Lower leg skin (tissue), 4 donors: ENCODE measurements at regions not wholly inside any gene's neighbourhood (a gene's known extent, or its start where the extent isn't known, plus 50 kb on each side); places are given as distances from the start of the nearest gene placed in this dataset.

Source experiments
- DNase-seq, 2 donors: peaks; one replicate each; pipeline ENCODE4 v3.0.0-alpha.2; 2019; ENCODE audit warnings: low spot score in 2 of 2
- H3K4me3 ChIP-seq: fragments of 200-600 bp; sonication (generic); 2 replicates; pipeline ENCODE4 v1.5.1; 2017; ENCODE audit warnings: mild to moderate bottlenecking, low read depth; ENCODE audit not compliant: poor library complexity, severe bottlenecking
- POLR2A ChIP-seq, 2 donors: fragments of 450-650 bp; IDR thresholded peaks; one replicate each; pipeline ENCODE4 v1.6.1; 2016 to 2017; ENCODE audit warnings: antibody characterized with exemption in 2 of 2, mild to moderate bottlenecking in 1 of 2, moderate library complexity in 1 of 2
- WGBS, 2 donors: methylation state at CpG; one replicate each; pipeline ENCODE4 v1.1.5; 2018; 5-methylcytosine and 5-hydroxymethylcytosine counted together
- intact Hi-C: fragments of 100-400 bp; cut with DNase I; formaldehyde crosslinking; loops from one replicate; pipeline ENCODE4 v1.15.0; 2023; ENCODE audit warnings: low total_unique reads
- TF ChIP-seq, protein P1 (sequence below), 3 donors: fragments of 450-650 bp; IDR thresholded peaks; one replicate each; pipeline ENCODE4 v1.5.1; 2016; ENCODE audit warnings: antibody characterized with exemption in 3 of 3, mild to moderate bottlenecking in 3 of 3, moderate library complexity in 2 of 3

DNA sequence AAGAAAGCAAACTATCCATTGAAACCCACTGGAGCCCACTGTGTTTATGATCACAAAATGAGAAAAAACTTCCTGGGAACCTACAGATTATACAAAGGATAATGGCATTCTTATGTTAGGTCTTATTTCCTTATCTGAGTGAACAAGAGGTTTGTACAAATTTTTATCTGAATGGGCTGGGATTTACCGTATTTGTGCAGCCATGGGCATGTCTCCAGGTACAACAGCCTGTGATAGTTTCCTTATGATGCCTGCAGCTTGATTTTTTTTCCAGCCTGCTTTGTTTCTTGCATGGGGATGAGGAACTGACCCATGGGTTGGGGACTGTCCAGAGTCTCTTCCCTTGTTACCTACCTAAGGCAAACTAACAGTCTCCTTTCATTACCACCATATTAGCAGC is 244.0 kb upstream of the RBMY1B start:
- H3K4me3 ChIP-seq, result no peak overlapping the region
- WGBS, 2 donors, result 88% methylated on average over 1 of the region's 1 CpG; no CpG with 5 or more reads in 1 of the 2 donors
- intact Hi-C loops, result no loop called here
- TF ChIP-seq POLR2A (IDR thresholded peaks at IDR 0.05), result no peak
- TF ChIP-seq, protein P1, sequence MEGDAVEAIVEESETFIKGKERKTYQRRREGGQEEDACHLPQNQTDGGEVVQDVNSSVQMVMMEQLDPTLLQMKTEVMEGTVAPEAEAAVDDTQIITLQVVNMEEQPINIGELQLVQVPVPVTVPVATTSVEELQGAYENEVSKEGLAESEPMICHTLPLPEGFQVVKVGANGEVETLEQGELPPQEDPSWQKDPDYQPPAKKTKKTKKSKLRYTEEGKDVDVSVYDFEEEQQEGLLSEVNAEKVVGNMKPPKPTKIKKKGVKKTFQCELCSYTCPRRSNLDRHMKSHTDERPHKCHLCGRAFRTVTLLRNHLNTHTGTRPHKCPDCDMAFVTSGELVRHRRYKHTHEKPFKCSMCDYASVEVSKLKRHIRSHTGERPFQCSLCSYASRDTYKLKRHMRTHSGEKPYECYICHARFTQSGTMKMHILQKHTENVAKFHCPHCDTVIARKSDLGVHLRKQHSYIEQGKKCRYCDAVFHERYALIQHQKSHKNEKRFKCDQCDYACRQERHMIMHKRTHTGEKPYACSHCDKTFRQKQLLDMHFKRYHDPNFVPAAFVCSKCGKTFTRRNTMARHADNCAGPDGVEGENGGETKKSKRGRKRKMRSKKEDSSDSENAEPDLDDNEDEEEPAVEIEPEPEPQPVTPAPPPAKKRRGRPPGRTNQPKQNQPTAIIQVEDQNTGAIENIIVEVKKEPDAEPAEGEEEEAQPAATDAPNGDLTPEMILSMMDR (IDR thresholded peaks at IDR 0.05), result no peak
- DNase-seq, result no peak

DNA sequence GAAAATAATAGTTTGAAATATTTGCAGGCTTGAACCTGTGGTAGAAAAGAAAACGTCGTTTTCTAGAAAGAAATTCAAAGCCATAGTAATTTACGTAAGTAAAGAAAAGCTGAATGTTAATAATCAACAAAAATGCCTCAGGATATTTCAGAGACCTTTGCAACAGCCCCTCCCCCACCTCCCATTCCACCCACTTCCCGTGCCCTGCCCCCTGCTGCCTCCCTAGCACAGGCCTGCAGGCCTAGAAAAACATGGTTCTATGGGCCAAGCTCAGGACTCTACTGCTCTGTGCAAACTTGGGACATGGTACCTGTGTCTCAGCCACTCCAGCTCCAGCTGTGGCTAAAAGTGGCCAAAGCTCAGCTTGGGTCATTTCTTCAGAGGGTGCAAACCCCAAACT is 223.4 kb upstream of the RBMY1B start:
- WGBS, 2 donors, result 69% methylated on average over 4 of the region's 4 CpGs; no CpG with 5 or more reads in 1 of the 2 donors
- TF ChIP-seq POLR2A (IDR thresholded peaks at IDR 0.05), result no peak
- TF ChIP-seq, protein P1 (IDR thresholded peaks at IDR 0.05), result no peak
- no peak for DNase-seq
- intact Hi-C loops, result no loop called here
- no peak overlapping the region for H3K4me3 ChIP-seq

DNA sequence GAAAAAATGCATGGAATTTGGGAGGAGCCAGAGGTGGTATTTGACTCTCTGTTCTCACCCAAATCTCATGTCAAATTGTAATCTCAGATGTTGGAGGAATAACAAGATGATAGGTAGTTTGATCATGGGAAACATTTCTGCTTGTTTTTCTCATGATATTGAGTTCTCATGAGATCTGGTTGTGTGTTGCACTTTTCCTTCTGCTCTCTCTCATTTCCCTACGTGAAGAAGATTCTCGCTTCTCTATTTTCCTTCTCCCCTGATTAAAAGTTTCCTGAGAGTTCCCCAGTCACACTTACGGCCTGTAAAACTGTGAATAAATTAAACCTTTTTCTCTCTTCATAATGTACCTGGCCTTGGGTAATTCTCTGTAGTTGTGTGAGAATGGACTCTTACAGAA is 222.2 kb upstream of the RBMY1B start:
- no peak for DNase-seq
- TF ChIP-seq, protein P1 (IDR thresholded peaks at IDR 0.05), result no peak
- TF ChIP-seq POLR2A (IDR thresholded peaks at IDR 0.05), result no peak
- 60% methylated on average over 3 of the region's 3 CpGs; no CpG with 5 or more reads in 1 of the 2 donors for WGBS, 2 donors
- H3K4me3 ChIP-seq, result no peak overlapping the region
- intact Hi-C loops, result no loop called here

DNA sequence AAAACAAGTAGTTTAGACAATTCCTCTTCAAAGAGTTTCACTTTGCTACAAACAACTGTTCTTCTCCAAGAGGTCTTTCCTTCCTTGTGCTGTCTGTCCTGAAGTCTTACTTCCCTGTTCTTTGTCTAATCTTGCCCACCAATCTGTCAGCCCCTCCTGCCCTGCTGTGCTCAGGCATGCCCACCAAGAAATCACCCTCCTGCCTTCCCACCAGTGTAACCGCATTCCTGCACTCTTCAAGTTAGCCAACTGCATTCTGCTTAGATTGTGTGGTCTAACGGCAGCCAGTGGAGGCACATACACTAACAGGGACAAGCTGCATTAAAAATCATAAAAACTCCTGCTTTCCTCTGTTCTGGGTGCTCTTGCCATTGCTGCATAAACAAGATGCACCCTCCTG is 215.9 kb upstream of the RBMY1B start:
- intact Hi-C loops, result no loop called here
- no peak for TF ChIP-seq POLR2A (IDR thresholded peaks at IDR 0.05)
- TF ChIP-seq, protein P1 (IDR thresholded peaks at IDR 0.05), result no peak
- no peak overlapping the region for H3K4me3 ChIP-seq
- no peak for DNase-seq
- 42% methylated on average over 2 of the region's 2 CpGs; no CpG with 5 or more reads in 1 of the 2 donors for WGBS, 2 donors

- TF ChIP-seq, protein P1 (IDR thresholded peaks at IDR 0.05), result no peak
- no peak for TF ChIP-seq POLR2A (IDR thresholded peaks at IDR 0.05)
- H3K4me3 ChIP-seq, result no peak overlapping the region
- no peak for DNase-seq
- WGBS, 2 donors, result 66% methylated on average over 6 of the region's 6 CpGs; no CpG with 5 or more reads in 1 of the 2 donors
- intact Hi-C loops, result no loop called here
These were observed 208.9 kb upstream of the RBMY1B start for GRCh38 chrY:21302278-21302677.

DNA sequence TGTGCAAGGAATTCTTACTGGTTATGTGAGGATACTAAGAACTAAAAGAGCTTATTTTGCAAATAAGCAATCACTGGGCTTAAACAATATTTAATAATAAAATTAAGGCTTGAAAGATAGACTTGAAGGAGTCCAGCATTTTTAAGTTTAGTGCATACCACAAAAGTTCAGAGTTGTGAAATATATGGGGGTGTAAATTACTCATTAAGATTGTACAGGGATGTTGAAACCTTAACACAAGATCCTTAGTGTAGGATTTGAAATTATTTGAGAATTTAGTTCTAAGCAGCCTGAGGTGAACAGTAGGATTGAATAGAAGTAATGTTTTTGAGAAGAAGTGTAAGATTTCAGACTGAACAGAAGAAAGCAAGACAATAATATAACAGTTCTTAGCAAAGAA is 195.8 kb upstream of the RBMY1B start:
- intact Hi-C loops, result no loop called here
- H3K4me3 ChIP-seq, result no peak overlapping the region
- no peak for DNase-seq
- TF ChIP-seq POLR2A (IDR thresholded peaks at IDR 0.05), result no peak
- TF ChIP-seq, protein P1 (IDR thresholded peaks at IDR 0.05), result no peak
